Neural progenitor cell (in vitro differentiated cells): ENCODE measurements at regions not wholly inside any gene's neighbourhood (a gene's known extent, or its start where the extent isn't known, plus 50 kb on each side); places are given as distances from the start of the nearest gene placed in this dataset.

Experiments used
- DNase-seq: peaks from one replicate; pipeline ENCODE4 v3.0.0-alpha.2; 2016; ENCODE audit warnings: low spot score
- H2AFZ ChIP-seq: fragments of 200-600 bp; sonication (generic); replicated peaks from 2 replicates; pipeline ENCODE4 v1.6.1; 2016; ENCODE audit warnings: antibody characterized with exemption
- H3F3A ChIP-seq: fragments of 200-600 bp; sonication (generic); 2 replicates; pipeline ENCODE4 v1.6.1; 2016; ENCODE audit warnings: antibody characterized with exemption, low read depth
- H3K27ac ChIP-seq: fragments of 200-600 bp; sonication (generic); 2 replicates; pipeline ENCODE4 v1.5.1; 2016; ENCODE audit warnings: mild to moderate bottlenecking
- H3K27me3 ChIP-seq: fragments of 200-600 bp; sonication (generic); 2 replicates; pipeline ENCODE4 v1.6.1; 2016; ENCODE audit warnings: mild to moderate bottlenecking, moderate library complexity
- H3K36me3 ChIP-seq: fragments of 200-600 bp; sonication (generic); 2 replicates; pipeline ENCODE4 v1.5.1; 2016
- H3K4me1 ChIP-seq: fragments of 200-600 bp; sonication (generic); 2 replicates; pipeline ENCODE4 v1.6.1; 2016; ENCODE audit warnings: mixed run types
- H3K4me2 ChIP-seq: fragments of 200-600 bp; sonication (generic); 2 replicates; pipeline ENCODE4 v1.6.1; 2016
- H3K4me3 ChIP-seq: fragments of 200-600 bp; sonication (generic); 2 replicates; pipeline ENCODE4 v1.5.1; 2016
- H3K79me2 ChIP-seq: fragments of 200-600 bp; sonication (generic); 2 replicates; pipeline ENCODE4 v1.6.1; 2016; ENCODE audit warnings: low read depth
- H3K9ac ChIP-seq: fragments of 200-600 bp; sonication (generic); 2 replicates; pipeline ENCODE4 v1.6.1; 2016
- H3K9me3 ChIP-seq: fragments of 200-600 bp; sonication (generic); 2 replicates; pipeline ENCODE4 v1.5.1; 2016; ENCODE audit warnings: low read depth
- H4K20me1 ChIP-seq: fragments of 200-600 bp; sonication (generic); 2 replicates; pipeline ENCODE4 v1.6.1; 2016; ENCODE audit warnings: low read depth
- H3K27ac Mint-ChIP-seq: 3 replicates; pipeline ENCODE4 v1.8.0; 2021; ENCODE audit warnings: mixed read lengths
- H3K27me3 Mint-ChIP-seq: 2 replicates; pipeline ENCODE4 v1.8.0; 2022; ENCODE audit warnings: low read depth, mild to moderate bottlenecking, inconsistent platforms, moderate library complexity, mixed read lengths; ENCODE audit not compliant: insufficient read depth
- H3K36me3 Mint-ChIP-seq: 3 replicates; pipeline ENCODE4 v1.8.0; 2021; ENCODE audit warnings: mixed read lengths
- H3K4me1 Mint-ChIP-seq: 3 replicates; pipeline ENCODE4 v1.8.0; 2021; ENCODE audit warnings: mixed read lengths
- H3K4me3 Mint-ChIP-seq: 3 replicates; pipeline ENCODE4 v1.8.0; 2021; ENCODE audit warnings: mild to moderate bottlenecking, moderate library complexity, mixed read lengths
- H3K9me3 Mint-ChIP-seq: 3 replicates; pipeline ENCODE4 v1.8.0; 2020; ENCODE audit warnings: mixed read lengths
- EZH2 ChIP-seq: fragments of 200-600 bp; sonication (generic); IDR thresholded peaks from 2 replicates; pipeline ENCODE4 v1.6.1; 2017; ENCODE audit warnings: antibody characterized with exemption, mild to moderate bottlenecking, moderate library complexity
- EZH2phosphoT487 ChIP-seq: fragments of 200-600 bp; sonication (generic); IDR thresholded peaks from 2 replicates; pipeline ENCODE4 v1.6.1; 2017; ENCODE audit warnings: antibody characterized with exemption
- TF ChIP-seq, protein P1 (sequence below): fragments of 200-600 bp; sonication (generic); IDR thresholded peaks from 2 replicates; pipeline ENCODE4 v1.5.1; 2017; ENCODE audit warnings: antibody characterized with exemption, mild to moderate bottlenecking

DNA sequence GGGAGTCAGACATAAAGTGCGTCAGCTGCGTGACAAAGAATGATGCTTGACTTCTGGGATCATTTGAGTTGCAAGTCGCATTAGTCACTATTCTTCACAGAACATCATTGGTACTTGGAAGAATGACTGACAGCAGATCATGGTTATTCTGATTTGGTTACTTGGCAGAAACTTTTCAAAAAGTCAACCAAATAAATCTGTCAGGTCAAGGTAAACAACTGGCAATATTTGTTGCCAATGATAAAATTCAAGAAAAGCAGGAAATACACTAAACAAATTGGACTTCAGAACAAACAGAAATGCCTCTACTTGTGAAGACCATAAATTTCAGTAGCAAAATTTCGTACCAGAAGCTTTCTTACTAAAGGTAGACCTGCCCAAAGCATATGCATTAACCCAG is 221.6 kb downstream of the TFAP2A start:
- Mint-ChIP-seq H3K36me3 (no peaks in the 10 kb centered on the region), H3K27me3 (peaks cover 4% of the 10 kb centered on the region), H3K9me3 (no peaks in the 10 kb centered on the region), H3K27ac (no peak overlapping the region), H3K4me1 (no peaks in the 10 kb centered on the region), H3K4me3 (no peak overlapping the region)
- Histone ChIP-seq H3K4me2 (no peak overlapping the region), H3K4me3 (no peak overlapping the region), H3K79me2 (no peaks in the 10 kb centered on the region), H3K27me3 (no peaks in the 10 kb centered on the region), H3K4me1 (no peaks in the 10 kb centered on the region), H3K9ac (no peak overlapping the region), H2AFZ (no peak overlapping the region), H3F3A (no peaks in the 10 kb centered on the region), H4K20me1 (no peaks in the 10 kb centered on the region), H3K27ac (no peak overlapping the region), H3K9me3 (no peaks in the 10 kb centered on the region), H3K36me3 (no peaks in the 10 kb centered on the region)
- no peak for TF ChIP-seq EZH2phosphoT487
- DNase-seq = no peak

DNA sequence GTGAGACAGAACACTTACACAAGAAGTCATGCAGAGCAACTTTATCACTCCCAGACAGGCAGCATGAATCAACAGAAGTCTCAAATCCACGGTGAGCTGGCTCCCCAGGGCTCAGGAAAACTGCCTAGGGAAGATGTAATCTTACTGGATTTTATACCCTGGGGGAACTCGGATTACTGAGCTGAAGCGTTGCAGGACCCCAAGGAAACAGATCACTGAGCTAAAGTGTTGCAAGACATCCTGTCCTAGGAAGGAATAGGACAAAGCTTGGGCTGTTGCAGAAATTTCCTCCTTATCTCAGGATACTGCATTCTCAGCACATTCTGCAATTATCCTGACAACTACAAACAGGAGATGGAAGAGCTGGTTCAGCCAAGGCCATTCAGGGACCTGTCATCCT is 224.8 kb downstream of the TFAP2A start:
- no peaks in the 10 kb centered on the region for H3K36me3 ChIP-seq
- H3K27me3 Mint-ChIP-seq = peaks cover 7% of the 10 kb centered on the region
- no peaks in the 10 kb centered on the region for H3K9me3 ChIP-seq
- no peak overlapping the region for H2AFZ ChIP-seq
- H3K9me3 Mint-ChIP-seq = no peaks in the 10 kb centered on the region
- H3K4me1 Mint-ChIP-seq = no peaks in the 10 kb centered on the region
- H3K36me3 Mint-ChIP-seq = no peaks in the 10 kb centered on the region
- no peak overlapping the region for H3K9ac ChIP-seq
- no peak overlapping the region for H3K4me3 Mint-ChIP-seq
- no peaks in the 10 kb centered on the region for H3K27me3 ChIP-seq
- no peak overlapping the region for H3K27ac ChIP-seq
- no peak for DNase-seq
- H3K4me1 ChIP-seq = peaks cover under 1% of the 10 kb centered on the region
- no peaks in the 10 kb centered on the region for H4K20me1 ChIP-seq
- no peak overlapping the region for H3K4me2 ChIP-seq
- H3K27ac Mint-ChIP-seq = no peak overlapping the region
- H3K4me3 ChIP-seq = no peak overlapping the region
- H3K79me2 ChIP-seq = no peaks in the 10 kb centered on the region
- TF ChIP-seq EZH2phosphoT487 (no peak), EZH2 (no peak)
- TF ChIP-seq, protein P1, sequence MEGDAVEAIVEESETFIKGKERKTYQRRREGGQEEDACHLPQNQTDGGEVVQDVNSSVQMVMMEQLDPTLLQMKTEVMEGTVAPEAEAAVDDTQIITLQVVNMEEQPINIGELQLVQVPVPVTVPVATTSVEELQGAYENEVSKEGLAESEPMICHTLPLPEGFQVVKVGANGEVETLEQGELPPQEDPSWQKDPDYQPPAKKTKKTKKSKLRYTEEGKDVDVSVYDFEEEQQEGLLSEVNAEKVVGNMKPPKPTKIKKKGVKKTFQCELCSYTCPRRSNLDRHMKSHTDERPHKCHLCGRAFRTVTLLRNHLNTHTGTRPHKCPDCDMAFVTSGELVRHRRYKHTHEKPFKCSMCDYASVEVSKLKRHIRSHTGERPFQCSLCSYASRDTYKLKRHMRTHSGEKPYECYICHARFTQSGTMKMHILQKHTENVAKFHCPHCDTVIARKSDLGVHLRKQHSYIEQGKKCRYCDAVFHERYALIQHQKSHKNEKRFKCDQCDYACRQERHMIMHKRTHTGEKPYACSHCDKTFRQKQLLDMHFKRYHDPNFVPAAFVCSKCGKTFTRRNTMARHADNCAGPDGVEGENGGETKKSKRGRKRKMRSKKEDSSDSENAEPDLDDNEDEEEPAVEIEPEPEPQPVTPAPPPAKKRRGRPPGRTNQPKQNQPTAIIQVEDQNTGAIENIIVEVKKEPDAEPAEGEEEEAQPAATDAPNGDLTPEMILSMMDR = no peak
- H3F3A ChIP-seq = no peaks in the 10 kb centered on the region

DNA sequence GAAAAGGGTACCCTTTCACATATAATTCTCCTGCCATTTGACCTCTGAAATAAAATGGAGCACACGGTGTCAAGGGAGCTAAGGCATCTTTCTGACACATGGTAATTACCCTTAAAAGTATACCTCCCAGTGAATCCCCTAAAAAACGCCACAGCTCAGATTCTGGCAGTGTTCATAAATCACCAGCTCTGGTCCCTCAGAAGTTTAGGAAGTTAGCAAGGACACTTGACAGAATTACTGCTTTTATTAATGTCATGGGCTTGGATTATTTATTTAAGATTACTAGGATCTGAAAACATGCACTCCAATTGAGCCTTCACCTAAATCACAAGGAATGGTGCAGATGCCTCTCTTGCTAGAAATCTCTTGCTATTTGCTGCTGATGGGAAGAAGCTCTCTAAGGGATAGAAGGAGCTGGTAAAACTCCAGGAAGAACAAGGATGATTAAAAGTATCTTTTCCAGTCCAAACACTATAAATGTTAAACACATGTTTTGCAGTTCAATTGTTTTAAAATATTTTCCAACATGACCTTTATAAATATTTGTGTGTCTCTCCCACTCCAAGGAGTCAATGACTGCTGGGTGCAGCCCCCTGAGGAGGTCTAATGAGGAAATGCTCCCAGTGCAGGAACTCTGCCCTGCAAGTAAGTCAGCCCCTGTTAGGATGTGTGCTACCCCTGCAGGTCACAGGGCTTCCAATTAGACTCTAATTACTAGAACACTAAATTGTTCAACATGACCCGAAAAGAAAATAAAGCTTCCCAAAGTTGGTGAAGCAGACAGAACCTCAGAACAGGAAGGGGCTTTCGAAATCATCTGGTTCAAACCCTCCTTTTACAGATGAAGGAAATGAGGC is 230.3 kb downstream of the TFAP2A start:
- Histone ChIP-seq H3K9me3 (no peaks in the 10 kb centered on the region), H4K20me1 (no peaks in the 10 kb centered on the region), H3K79me2 (no peaks in the 10 kb centered on the region), H3K9ac (no peak overlapping the region), H3K27ac (no peak overlapping the region), H3K4me1 (peaks cover 4% of the 10 kb centered on the region), H3K27me3 (no peaks in the 10 kb centered on the region), H2AFZ (no peak overlapping the region), H3K4me3 (no peak overlapping the region), H3K4me2 (no peak overlapping the region), H3F3A (no peaks in the 10 kb centered on the region), H3K36me3 (no peaks in the 10 kb centered on the region)
- Mint-ChIP-seq H3K4me3 (no peak overlapping the region), H3K27ac (no peak overlapping the region), H3K4me1 (no peaks in the 10 kb centered on the region), H3K27me3 (peaks cover 7% of the 10 kb centered on the region), H3K9me3 (peaks cover 2% of the 10 kb centered on the region), H3K36me3 (no peaks in the 10 kb centered on the region)
- TF ChIP-seq EZH2phosphoT487 = no peak
- TF ChIP-seq EZH2 = no peak
- DNase-seq = no peak

- Mint-ChIP-seq H3K27ac (no peak overlapping the region), H3K36me3 (no peaks in the 10 kb centered on the region), H3K4me3 (no peak overlapping the region), H3K9me3 (peaks cover 2% of the 10 kb centered on the region), H3K27me3 (peaks cover 5% of the 10 kb centered on the region), H3K4me1 (no peaks in the 10 kb centered on the region)
- Histone ChIP-seq H3F3A (no peaks in the 10 kb centered on the region), H3K79me2 (no peaks in the 10 kb centered on the region), H3K9me3 (no peaks in the 10 kb centered on the region), H4K20me1 (no peaks in the 10 kb centered on the region), H3K27me3 (no peaks in the 10 kb centered on the region), H3K4me1 (peaks cover 4% of the 10 kb centered on the region), H3K4me3 (no peak overlapping the region), H3K27ac (no peak overlapping the region), H3K4me2 (no peak overlapping the region), H3K9ac (no peak overlapping the region), H2AFZ (peak overlapping the region; percentile 12), H3K36me3 (no peaks in the 10 kb centered on the region)
- DNase-seq = no peak
- TF ChIP-seq, protein P1 = no peak
- TF ChIP-seq EZH2phosphoT487 (no peak), EZH2 (no peak)
Observed at GRCh38 chr6:10180138-10181074, 234.5 kb downstream of the TFAP2A start.
